ENCODE measurements at regions not wholly inside any gene's neighbourhood (a gene's known extent, or its start where the extent isn't known, plus 50 kb on each side); places are given as distances from the start of the nearest gene placed in this dataset.

DNA sequence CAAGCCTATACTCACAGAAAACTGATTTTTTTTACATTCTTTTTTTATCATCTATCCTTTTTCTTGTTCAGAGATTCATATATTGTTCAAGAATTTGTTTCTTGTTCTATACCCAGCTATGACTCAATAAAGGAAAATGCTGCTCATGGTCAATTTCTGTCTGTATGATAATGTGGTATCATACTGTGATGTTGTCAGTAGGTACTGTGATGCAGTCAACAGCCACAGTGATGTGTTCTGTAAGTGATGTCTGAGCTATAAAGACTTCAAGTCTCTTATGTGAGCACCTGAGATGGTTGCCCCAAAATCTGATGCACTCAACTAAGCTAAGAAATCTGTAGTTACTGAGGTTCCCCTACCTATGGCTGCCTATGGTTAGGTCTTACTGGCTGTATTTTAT, 294.2 kb upstream of the GRIN3A start (continued):
- no peak for TF ChIP-seq RXRA (IDR thresholded peaks at IDR 0.05; ENCODE audit: insufficient read depth, low read depth, low read length)

DNA sequence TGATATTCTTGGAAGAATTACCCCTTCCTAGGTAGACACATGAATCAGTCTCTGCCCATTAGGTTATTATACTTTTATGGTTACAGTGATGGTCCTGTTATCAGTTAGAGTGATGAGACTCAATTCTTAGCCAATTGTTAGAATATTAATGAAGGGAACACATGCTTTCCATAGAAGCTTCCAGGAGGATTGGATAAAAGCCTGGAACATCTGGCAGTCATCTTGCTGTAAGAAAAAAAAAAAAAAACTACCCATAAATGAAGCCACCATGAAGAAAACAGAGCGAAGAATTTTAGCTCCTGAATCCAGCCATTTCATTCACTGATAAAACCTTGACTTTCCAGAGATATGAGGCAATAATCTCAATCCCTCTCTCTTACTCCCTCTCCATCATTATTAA, 262.5 kb upstream of the GRIN3A start:
- Histone ChIP-seq H3K9ac (replicated peaks in 1 of 4; ENCODE audit: extremely low read depth in 1 of 4, low read depth in 3 of 4, low read length in 3 of 4) (no peak overlapping the region), H3K23ac (ENCODE audit: insufficient read length) (no peak overlapping the region), H4K20me1 (replicated peaks in 1 of 2; ENCODE audit: control insufficient read depth in 1 of 2, insufficient read depth in 2 of 2, low read length in 2 of 2) (no peaks in the 10 kb centered on the region), H3K14ac (ENCODE audit: insufficient read length) (no peak overlapping the region), H4K91ac (replicated peaks; ENCODE audit: insufficient read length, low read length) (no peak overlapping the region), H3K56ac (replicated peaks; ENCODE audit: insufficient read length, low read depth, low read length) (no peak overlapping the region), H3K36me3 (ENCODE audit: control insufficient read depth in 2 of 4, insufficient read depth in 4 of 4, low read length in 3 of 4) (no peaks in the 10 kb centered on the region), H3K79me1 (ENCODE audit: low read depth, low read length) (no peaks in the 10 kb centered on the region), H3K4me3 (ENCODE audit: extremely low read depth in 1 of 4, insufficient read depth in 2 of 4, low read depth in 3 of 4, low read length in 4 of 4) (no peak overlapping the region), H3K18ac (ENCODE audit: extremely low read depth, low read length) (no peak overlapping the region), H3K4me1 (replicated peaks in 1 of 4; ENCODE audit: control insufficient read depth in 3 of 4, insufficient read depth in 4 of 4, low read length in 3 of 4) (no peaks in the 10 kb centered on the region), H4K8ac (ENCODE audit: extremely low read depth, insufficient read depth, low read length) (no peak overlapping the region), H2BK5ac (ENCODE audit: low read depth, low read length) (no peak overlapping the region), H2AFZ (ENCODE audit: low read length) (no peak overlapping the region), H3K79me2 (ENCODE audit: control insufficient read depth in 1 of 2, insufficient read depth in 2 of 2, low read length in 2 of 2) (no peaks in the 10 kb centered on the region), H2BK15ac (ENCODE audit: low read length) (no peak overlapping the region), H2AK5ac (ENCODE audit: low read depth, low read length) (no peak overlapping the region), H3K23me2 (ENCODE audit: low read depth, low read length) (no peaks in the 10 kb centered on the region), H3K27ac (ENCODE audit: low read depth, low read length) (no peak overlapping the region), H4K5ac (ENCODE audit: insufficient read length, low read depth, low read length) (no peak overlapping the region), H3K4ac (replicated peaks; ENCODE audit: insufficient read length, low read depth, low read length) (no peak overlapping the region), H3K27me3 (replicated peaks in 1 of 4; ENCODE audit: control insufficient read depth in 3 of 4, extremely low read depth in 1 of 4, insufficient read depth in 3 of 4, low read length in 3 of 4) (no peaks in the 10 kb centered on the region), H2BK20ac (ENCODE audit: low read length) (no peak overlapping the region), H3K9me3 (ENCODE audit: insufficient read depth in 2 of 2, low read depth in 1 of 2, low read length in 1 of 2) (no peaks in the 10 kb centered on the region), H3K4me2 (ENCODE audit: insufficient read depth in 1 of 2, low read depth in 2 of 2, low read length in 2 of 2) (no peak overlapping the region), H2BK12ac (ENCODE audit: low read depth, low read length) (no peak overlapping the region), H2BK120ac (replicated peaks; ENCODE audit: low read depth, low read length) (no peak overlapping the region)
- FAIRE-seq, result no peak
- POLR2A ChIA-PET (ENCODE audit: partially characterized antibody), result no interaction called here
- 78% methylated on average over 1 of the region's 1 CpG; no CpG with 5 or more reads in 1 of the 2 experiments for WGBS, 2 experiments (ENCODE audit: extremely low coverage in 1 of 2, insufficient coverage in 1 of 2, insufficient read length in 1 of 2, insufficient replicate concordance in 2 of 2, low coverage in 1 of 2, low lambda C conversion rate in 2 of 2, missing lambda C conversion rate in 1 of 2)
- no peak for DNase-seq (ENCODE audit: low read depth in 1 of 2, low spot score in 2 of 2)
- CTCF ChIA-PET (ENCODE audit: partially characterized antibody), result no interaction called here
- TF ChIP-seq SP4 (IDR thresholded peaks at IDR 0.05; ENCODE audit: low read length), result no peak
- TF ChIP-seq NRF1 (IDR thresholded peaks at IDR 0.05; ENCODE audit: low read depth, low read length), result no peak
- TF ChIP-seq YY1 (IDR thresholded peaks at IDR 0.05; ENCODE audit: low read depth, low read length), result no peak
- no peak for TF ChIP-seq SP1 (IDR thresholded peaks at IDR 0.05; ENCODE audit: low read depth, low read length)
- TF ChIP-seq, protein P1, sequence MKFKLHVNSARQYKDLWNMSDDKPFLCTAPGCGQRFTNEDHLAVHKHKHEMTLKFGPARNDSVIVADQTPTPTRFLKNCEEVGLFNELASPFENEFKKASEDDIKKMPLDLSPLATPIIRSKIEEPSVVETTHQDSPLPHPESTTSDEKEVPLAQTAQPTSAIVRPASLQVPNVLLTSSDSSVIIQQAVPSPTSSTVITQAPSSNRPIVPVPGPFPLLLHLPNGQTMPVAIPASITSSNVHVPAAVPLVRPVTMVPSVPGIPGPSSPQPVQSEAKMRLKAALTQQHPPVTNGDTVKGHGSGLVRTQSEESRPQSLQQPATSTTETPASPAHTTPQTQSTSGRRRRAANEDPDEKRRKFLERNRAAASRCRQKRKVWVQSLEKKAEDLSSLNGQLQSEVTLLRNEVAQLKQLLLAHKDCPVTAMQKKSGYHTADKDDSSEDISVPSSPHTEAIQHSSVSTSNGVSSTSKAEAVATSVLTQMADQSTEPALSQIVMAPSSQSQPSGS (IDR thresholded peaks at IDR 0.05; ENCODE audit: low read length), result no peak

Measured in H1 (cell line).